H1 (cell line): ENCODE measurements at regions not wholly inside any gene's neighbourhood (a gene's known extent, or its start where the extent isn't known, plus 50 kb on each side); places are given as distances from the start of the nearest gene placed in this dataset.

Experiments
- CTCF ChIA-PET: fragments of 300-600 bp; sonication (Branson Sonifier 250); formaldehyde crosslinking; loops from one replicate; lab custom pipeline; 2021; ENCODE audit not compliant: partially characterized antibody; lab: Charles Lee
- POLR2A ChIA-PET: fragments of 300-600 bp; sonication (Branson Sonifier 250); formaldehyde crosslinking; loops from one replicate; lab custom pipeline; 2021; ENCODE audit warnings: inconsistent platforms; ENCODE audit not compliant: partially characterized antibody; lab: Charles Lee
- DNase-seq, 2 experiments: peaks; one replicate each; pipeline versions ENCODE4 v3.0.0 to v3.0.0-alpha.2; 2010 to 2022; ENCODE audit warnings: low spot score in 2 of 2, low read depth in 1 of 2, mixed read lengths in 1 of 2
- FAIRE-seq: peaks from 2 replicates; lab custom pipeline; 2011; peaks lifted over from hg19 to GRCh38; lab: Jason Lieb, UNC
- H2AFZ ChIP-seq: 2 replicates; pipeline ENCODE4 v1.8.1; 2012; ENCODE audit warnings: low read length, inconsistent platforms
- H2AK5ac ChIP-seq: 2 replicates; pipeline ENCODE4 v1.6.1; 2013; ENCODE audit warnings: low read depth, low read length
- H2BK120ac ChIP-seq: replicated peaks from 2 replicates; pipeline ENCODE3; 2013; ENCODE audit warnings: low read depth, low read length, inconsistent platforms
- H2BK12ac ChIP-seq: 2 replicates; pipeline ENCODE4 v1.6.1; 2013; ENCODE audit warnings: low read depth, low read length
- H2BK15ac ChIP-seq: 2 replicates; pipeline ENCODE4 v1.6.1; 2013; ENCODE audit warnings: low read length
- H2BK20ac ChIP-seq: 2 replicates; pipeline ENCODE4 v1.6.1; 2013; ENCODE audit warnings: low read length
- H2BK5ac ChIP-seq: 2 replicates; pipeline ENCODE4 v1.6.1; 2013; ENCODE audit warnings: low read depth, low read length
- H3K14ac ChIP-seq: 2 replicates; pipeline ENCODE4 v1.6.1; 2013; ENCODE audit warnings: inconsistent platforms; ENCODE audit not compliant: insufficient read length
- H3K18ac ChIP-seq: 2 replicates; pipeline ENCODE4 v1.6.1; 2013; ENCODE audit warnings: low read length; ENCODE audit errors: extremely low read depth
- H3K23ac ChIP-seq: 2 replicates; pipeline ENCODE4 v1.6.1; 2013; ENCODE audit warnings: inconsistent platforms; ENCODE audit not compliant: insufficient read length
- H3K23me2 ChIP-seq: 2 replicates; pipeline ENCODE4 v1.6.1; 2013; ENCODE audit warnings: low read depth, low read length
- H3K27ac ChIP-seq: 2 replicates; pipeline ENCODE4 v1.6.1; 2011; ENCODE audit warnings: low read depth, low read length, inconsistent platforms
- H3K27me3 ChIP-seq, 4 experiments: replicated peaks in 1 of 4; 1 replicate in 1 of 4; 2 replicates in 3 of 4; pipeline versions ENCODE4 v1.6.1 to v1.8.1; 2011 to 2013; ENCODE audit warnings: low read length in 3 of 4, mild to moderate bottlenecking in 3 of 4, inconsistent platforms in 2 of 4, mixed read lengths in 2 of 4, moderate library complexity in 1 of 4; ENCODE audit not compliant: control insufficient read depth in 3 of 4, insufficient read depth in 3 of 4; ENCODE audit errors: extremely low read depth in 1 of 4
- H3K36me3 ChIP-seq, 4 experiments: 2 replicates each; pipeline versions ENCODE4 v1.6.1 to v1.8.1; 2011 to 2013; ENCODE audit warnings: mild to moderate bottlenecking in 4 of 4, low read length in 3 of 4, moderate library complexity in 2 of 4, control low read depth in 1 of 4, inconsistent platforms in 1 of 4; ENCODE audit not compliant: insufficient read depth in 4 of 4, control insufficient read depth in 2 of 4
- H3K4ac ChIP-seq: replicated peaks from 2 replicates; pipeline ENCODE3; 2013; ENCODE audit warnings: low read length, low read depth, mixed read lengths, inconsistent platforms; ENCODE audit not compliant: insufficient read length
- H3K4me1 ChIP-seq, 4 experiments: replicated peaks in 1 of 4; 1 replicate in 1 of 4; 2 replicates in 3 of 4; pipeline versions ENCODE4 v1.6.1 to v1.8.1; 2011 to 2013; ENCODE audit warnings: low read length in 3 of 4, inconsistent platforms in 2 of 4, mixed read lengths in 1 of 4; ENCODE audit not compliant: insufficient read depth in 4 of 4, control insufficient read depth in 3 of 4
- H3K4me2 ChIP-seq, 2 experiments: 2 replicates each; pipeline versions ENCODE4 v1.6.1 to v1.8.1; 2011 to 2013; ENCODE audit warnings: low read depth in 2 of 2, low read length in 2 of 2, control low read depth in 1 of 2, inconsistent platforms in 1 of 2, mild to moderate bottlenecking in 1 of 2; ENCODE audit not compliant: insufficient read depth in 1 of 2
- H3K4me3 ChIP-seq, 4 experiments: fragments of 200-600, 300-600 bp in 1 of 4; sonication (generic), shearing (Covaris generic), sonication (Bioruptor Twin) in 1 of 4; 2 replicates each; pipeline versions ENCODE4 v1.5.1 to v1.8.1; 2011 to 2016; ENCODE audit warnings: low read length in 4 of 4, low read depth in 3 of 4, control low read depth in 2 of 4, inconsistent platforms in 2 of 4, mild to moderate bottlenecking in 2 of 4, mixed read lengths in 1 of 4, moderate library complexity in 1 of 4; ENCODE audit not compliant: insufficient read depth in 2 of 4; ENCODE audit errors: extremely low read depth in 1 of 4
- H3K56ac ChIP-seq: replicated peaks from 2 replicates; pipeline ENCODE3; 2013; ENCODE audit warnings: low read depth, mild to moderate bottlenecking, mixed read lengths, low read length, inconsistent platforms; ENCODE audit not compliant: insufficient read length
- H3K79me1 ChIP-seq: 2 replicates; pipeline ENCODE4 v1.6.1; 2013; ENCODE audit warnings: low read depth, low read length, control low read depth
- H3K79me2 ChIP-seq, 2 experiments: 2 replicates each; pipeline versions ENCODE4 v1.6.1 to v1.8.1; 2012 to 2013; ENCODE audit warnings: low read length in 2 of 2, mild to moderate bottlenecking in 2 of 2, inconsistent platforms in 1 of 2; ENCODE audit not compliant: insufficient read depth in 2 of 2, control insufficient read depth in 1 of 2
- H3K9ac ChIP-seq, 4 experiments: replicated peaks in 1 of 4; 1 replicate in 1 of 4; 2 replicates in 3 of 4; pipeline versions ENCODE4 v1.6.1 to v1.8.1; 2011 to 2013; ENCODE audit warnings: low read depth in 3 of 4, low read length in 3 of 4, control low read depth in 2 of 4, mild to moderate bottlenecking in 2 of 4, moderate library complexity in 2 of 4, inconsistent platforms in 1 of 4; ENCODE audit errors: extremely low read depth in 1 of 4
- H3K9me3 ChIP-seq, 2 experiments: 2 replicates each; pipeline versions ENCODE4 v1.6.1 to v1.8.1; 2012 to 2013; ENCODE audit warnings: mild to moderate bottlenecking in 2 of 2, moderate library complexity in 2 of 2, control low read depth in 1 of 2, inconsistent platforms in 1 of 2, low read depth in 1 of 2, low read length in 1 of 2, mixed read lengths in 1 of 2; ENCODE audit not compliant: insufficient read depth in 2 of 2
- H4K20me1 ChIP-seq, 2 experiments: replicated peaks in 1 of 2; 2 replicates each; pipeline versions ENCODE3 to v1.8.1; 2011 to 2013; ENCODE audit warnings: inconsistent platforms in 2 of 2, low read length in 2 of 2, mild to moderate bottlenecking in 1 of 2; ENCODE audit not compliant: insufficient read depth in 2 of 2, control insufficient read depth in 1 of 2
- H4K5ac ChIP-seq: 2 replicates; pipeline ENCODE4 v1.6.1; 2013; ENCODE audit warnings: low read length, low read depth, mixed read lengths, inconsistent platforms; ENCODE audit not compliant: insufficient read length
- H4K8ac ChIP-seq: 2 replicates; pipeline ENCODE4 v1.8.0; 2013; ENCODE audit warnings: mild to moderate bottlenecking, moderate library complexity, low read length, inconsistent platforms; ENCODE audit not compliant: insufficient read depth; ENCODE audit errors: extremely low read depth
- H4K91ac ChIP-seq: replicated peaks from 2 replicates; pipeline ENCODE3; 2013; ENCODE audit warnings: low read length, mixed read lengths, inconsistent platforms; ENCODE audit not compliant: insufficient read length
- CHD2 ChIP-seq: IDR thresholded peaks from 2 replicates; pipeline ENCODE4 v1.6.1; 2012; ENCODE audit warnings: low read length, improper control_type of control experiment
- GABPA ChIP-seq: IDR thresholded peaks from 2 replicates; pipeline ENCODE4 v1.6.1; 2011; ENCODE audit warnings: mild to moderate bottlenecking, low read length, moderate library complexity, borderline replicate concordance; ENCODE audit not compliant: insufficient read depth
- NANOG ChIP-seq: IDR thresholded peaks from 2 replicates; pipeline ENCODE4 v1.6.1; 2011; ENCODE audit warnings: low read length, low read depth, mild to moderate bottlenecking, inconsistent platforms; ENCODE audit not compliant: insufficient read depth, poor library complexity, severe bottlenecking
- TAF7 ChIP-seq: optimal IDR thresholded peaks from 2 replicates; pipeline ENCODE3; 2011; ENCODE audit warnings: low read depth, mild to moderate bottlenecking, inconsistent platforms, low read length, moderate library complexity, borderline replicate concordance
- TEAD4 ChIP-seq: IDR thresholded peaks from 2 replicates; pipeline ENCODE4 v1.6.1; 2012; ENCODE audit warnings: low read depth, low read length, inconsistent platforms, mixed read lengths
- WGBS, 2 experiments: shearing (Covaris generic) in 1 of 2; methylation state at CpG; one replicate each; pipeline versions ENCODE4 v1.1.6 to v1.1.7; 2013 to 2015; ENCODE audit warnings: low lambda C conversion rate in 2 of 2, mixed read lengths in 2 of 2, inconsistent platforms in 1 of 2, low coverage in 1 of 2, missing lambda C conversion rate in 1 of 2; ENCODE audit not compliant: insufficient replicate concordance in 2 of 2, insufficient coverage in 1 of 2, insufficient read length in 1 of 2; ENCODE audit errors: extremely low coverage in 1 of 2, missing lambda C conversion rate in 1 of 2; 5-methylcytosine and 5-hydroxymethylcytosine counted together
- TF ChIP-seq, protein P1 (sequence below): IDR thresholded peaks from 2 replicates; pipeline ENCODE4 v1.6.1; 2012; ENCODE audit warnings: inconsistent platforms
- TF ChIP-seq, protein P2 (sequence below), 3 experiments: IDR thresholded peaks; 1 replicate in 2 of 3; 2 replicates in 1 of 3; pipeline versions ENCODE4 v1.5.1 to v1.6.1; 2011; ENCODE audit warnings: low read length in 3 of 3, mild to moderate bottlenecking in 3 of 3, inconsistent platforms in 2 of 3, low read depth in 1 of 3, moderate library complexity in 1 of 3; ENCODE audit not compliant: insufficient read depth in 1 of 3; ENCODE audit errors: control extremely low read depth in 1 of 3
- TF ChIP-seq, protein P3 (sequence below): IDR thresholded peaks from 2 replicates; pipeline ENCODE4 v1.6.1; 2012; ENCODE audit warnings: low read length, inconsistent platforms

DNA sequence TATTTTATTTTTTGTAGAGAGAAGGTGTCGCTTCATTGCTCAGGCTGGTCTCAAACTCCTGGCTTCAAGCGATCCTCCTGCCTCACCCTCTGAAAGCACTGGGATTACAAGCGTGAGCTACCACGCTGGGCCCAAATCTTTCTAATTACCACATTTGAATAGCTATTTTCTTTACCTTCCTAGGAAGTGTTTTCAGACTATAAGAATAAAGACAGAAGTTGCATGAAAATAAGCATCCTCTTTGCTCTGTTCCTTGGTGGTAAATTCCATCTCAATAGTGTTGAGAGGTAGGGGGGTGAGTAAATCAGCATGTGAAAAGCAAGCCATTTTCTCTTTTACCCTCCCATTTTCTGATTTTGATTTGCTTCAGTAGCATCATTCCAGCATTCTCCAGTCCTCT is 122.4 kb downstream of the LARP7 start:
- WGBS, 2 experiments, result 0% methylated on average over 4 of the region's 4 CpGs; no CpG with 5 or more reads in 1 of the 2 experiments
- peak overlapping the region; percentile 15 to 61; a peak in 3 of 4 replicates for H3K4me2 ChIP-seq
- H3K23me2 ChIP-seq, result no peaks in the 10 kb centered on the region
- no peak overlapping the region for H2BK120ac ChIP-seq
- peak overlapping the region; percentile 99 for H2BK5ac ChIP-seq
- no peaks in the 10 kb centered on the region for H3K9me3 ChIP-seq
- no peaks in the 10 kb centered on the region; a peak in 1 of 8 replicates for H3K36me3 ChIP-seq
- H3K18ac ChIP-seq, result peak overlapping the region; percentile 100
- H2AFZ ChIP-seq, result no peak overlapping the region
- H4K8ac ChIP-seq, result no peak overlapping the region
- no peak overlapping the region for H3K9ac ChIP-seq
- CTCF ChIA-PET, result interaction anchor here (0.5 to 8.2 kb wide), 12 partner anchors 12 to 179 kb away, joined by 3 to 100 read pairs (median 4); partner anchors contain the start of gene LARP7
- H3K79me1 ChIP-seq, result no peaks in the 10 kb centered on the region
- H2BK15ac ChIP-seq, result no peak overlapping the region
- peaks cover 0 to 7% (median 5%) of the 10 kb centered on the region in 4 experiments; a peak in 4 of 7 replicates for H3K4me1 ChIP-seq
- no peak overlapping the region for H4K91ac ChIP-seq
- FAIRE-seq (peak; percentile 96), DNase-seq (peak in 1 of 2 experiments; percentile 65)
- peak overlapping the region in 1 of 4 experiments; percentile 35; a peak in 1 of 8 replicates for H3K4me3 ChIP-seq
- no peak overlapping the region for H3K56ac ChIP-seq
- H3K27me3 ChIP-seq, result no peaks in the 10 kb centered on the region
- H3K27ac ChIP-seq, result peak overlapping the region; percentile 78; the same call in 1 of the 2 replicates
- H2AK5ac ChIP-seq, result 0 out of 2 replicates have a peak overlapping the region, but pooled peaks have one; percentile 65
- no peak overlapping the region for H2BK20ac ChIP-seq
- no peaks in the 10 kb centered on the region for H4K20me1 ChIP-seq
- no peak overlapping the region for H3K14ac ChIP-seq
- peak overlapping the region; percentile 84; the same call in 1 of the 2 replicates for H2BK12ac ChIP-seq
- peaks cover 0 to 42% of the 10 kb centered on the region in 2 experiments; a peak in 2 of 4 replicates for H3K79me2 ChIP-seq
- no peak overlapping the region for H3K23ac ChIP-seq
- POLR2A ChIA-PET, result interaction anchor here (0.7 to 11.5 kb wide), 27 partner anchors 10 to 158 kb away, joined by 3 to 612 read pairs (median 5); partner anchors contain the start of genes LARP7 and ZGRF1
- no peak overlapping the region for H4K5ac ChIP-seq
- no peak overlapping the region for H3K4ac ChIP-seq
- TF ChIP-seq, protein P1, sequence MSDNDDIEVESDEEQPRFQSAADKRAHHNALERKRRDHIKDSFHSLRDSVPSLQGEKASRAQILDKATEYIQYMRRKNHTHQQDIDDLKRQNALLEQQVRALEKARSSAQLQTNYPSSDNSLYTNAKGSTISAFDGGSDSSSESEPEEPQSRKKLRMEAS, result 0 out of 2 replicates have a peak, but pooled peaks have one; percentile 27
- TF ChIP-seq, protein P2, sequence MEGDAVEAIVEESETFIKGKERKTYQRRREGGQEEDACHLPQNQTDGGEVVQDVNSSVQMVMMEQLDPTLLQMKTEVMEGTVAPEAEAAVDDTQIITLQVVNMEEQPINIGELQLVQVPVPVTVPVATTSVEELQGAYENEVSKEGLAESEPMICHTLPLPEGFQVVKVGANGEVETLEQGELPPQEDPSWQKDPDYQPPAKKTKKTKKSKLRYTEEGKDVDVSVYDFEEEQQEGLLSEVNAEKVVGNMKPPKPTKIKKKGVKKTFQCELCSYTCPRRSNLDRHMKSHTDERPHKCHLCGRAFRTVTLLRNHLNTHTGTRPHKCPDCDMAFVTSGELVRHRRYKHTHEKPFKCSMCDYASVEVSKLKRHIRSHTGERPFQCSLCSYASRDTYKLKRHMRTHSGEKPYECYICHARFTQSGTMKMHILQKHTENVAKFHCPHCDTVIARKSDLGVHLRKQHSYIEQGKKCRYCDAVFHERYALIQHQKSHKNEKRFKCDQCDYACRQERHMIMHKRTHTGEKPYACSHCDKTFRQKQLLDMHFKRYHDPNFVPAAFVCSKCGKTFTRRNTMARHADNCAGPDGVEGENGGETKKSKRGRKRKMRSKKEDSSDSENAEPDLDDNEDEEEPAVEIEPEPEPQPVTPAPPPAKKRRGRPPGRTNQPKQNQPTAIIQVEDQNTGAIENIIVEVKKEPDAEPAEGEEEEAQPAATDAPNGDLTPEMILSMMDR (IDR thresholded peaks at IDR 0.05; ENCODE audit: control extremely low read depth in 1 of 3, insufficient read depth in 1 of 3, low read depth in 1 of 3, low read length in 3 of 3), result no peak
- TF ChIP-seq TEAD4 (peak; percentile 70), GABPA (no peak), TAF7 (peak; percentile 77), CHD2 (no peak), NANOG (peak; percentile 78)
- TF ChIP-seq, protein P3, sequence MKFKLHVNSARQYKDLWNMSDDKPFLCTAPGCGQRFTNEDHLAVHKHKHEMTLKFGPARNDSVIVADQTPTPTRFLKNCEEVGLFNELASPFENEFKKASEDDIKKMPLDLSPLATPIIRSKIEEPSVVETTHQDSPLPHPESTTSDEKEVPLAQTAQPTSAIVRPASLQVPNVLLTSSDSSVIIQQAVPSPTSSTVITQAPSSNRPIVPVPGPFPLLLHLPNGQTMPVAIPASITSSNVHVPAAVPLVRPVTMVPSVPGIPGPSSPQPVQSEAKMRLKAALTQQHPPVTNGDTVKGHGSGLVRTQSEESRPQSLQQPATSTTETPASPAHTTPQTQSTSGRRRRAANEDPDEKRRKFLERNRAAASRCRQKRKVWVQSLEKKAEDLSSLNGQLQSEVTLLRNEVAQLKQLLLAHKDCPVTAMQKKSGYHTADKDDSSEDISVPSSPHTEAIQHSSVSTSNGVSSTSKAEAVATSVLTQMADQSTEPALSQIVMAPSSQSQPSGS, result peak; percentile 81; the same call in 1 of the 2 replicates
